ENCODE measurements at regions not wholly inside any gene's neighbourhood (a gene's known extent, or its start where the extent isn't known, plus 50 kb on each side); places are given as distances from the start of the nearest gene placed in this dataset.

DNA sequence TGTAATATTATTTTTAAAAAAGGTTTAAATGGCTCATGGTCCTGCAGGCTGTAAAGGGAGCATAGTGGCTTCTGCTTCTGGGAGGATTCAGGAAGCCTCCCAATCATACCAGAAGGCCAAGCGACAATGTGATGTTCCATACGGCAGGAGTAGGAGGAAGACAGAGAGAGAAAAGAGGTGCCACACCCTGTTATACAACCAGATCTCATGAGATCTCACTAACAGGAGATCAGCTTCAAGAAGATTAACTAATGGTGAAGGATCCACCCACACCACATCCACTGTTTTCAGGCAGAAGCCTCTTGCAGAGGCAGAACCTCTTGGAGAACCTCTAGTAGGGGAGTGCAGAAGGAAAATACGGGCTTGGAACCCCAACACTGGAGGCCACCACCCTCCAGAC, 103.9 kb upstream of the TEKT4 start:
- TF ChIP-seq POLR2A (IDR thresholded peaks at IDR 0.05) (no peak), CTCF (IDR thresholded peaks at IDR 0.05) (no peak)

Data from prostate gland (tissue), 2 donors.